SK-N-MC (cell line): ENCODE measurements at regions not wholly inside any gene's neighbourhood (a gene's known extent, or its start where the extent isn't known, plus 50 kb on each side); places are given as distances from the start of the nearest gene placed in this dataset.

Experiments used
- EZH2 ChIP-seq: fragments of 200-600 bp; sonication (generic); IDR thresholded peaks from one replicate; pipeline ENCODE4 v1.6.1; 2017; ENCODE audit warnings: antibody characterized with exemption
- FOXP2 ChIP-seq: optimal IDR thresholded peaks from 2 replicates; pipeline ENCODE3; 2011; ENCODE audit warnings: mild to moderate bottlenecking, moderate library complexity; ENCODE audit not compliant: insufficient read depth; ENCODE audit errors: extremely low read length, control extremely low read depth
- POLR2AphosphoS5 ChIP-seq: IDR thresholded peaks from 2 replicates; pipeline ENCODE4 v1.6.1; 2012; ENCODE audit warnings: mild to moderate bottlenecking, low read depth, low read length, borderline replicate concordance

GRCh38 chr6:134730013-134730412, 219.9 kb downstream of the ALDH8A1 start:
- no peak for TF ChIP-seq POLR2AphosphoS5
- TF ChIP-seq EZH2 = no peak
- TF ChIP-seq FOXP2 = no peak
